ENCODE measurements at regions not wholly inside any gene's neighbourhood (a gene's known extent, or its start where the extent isn't known, plus 50 kb on each side); places are given as distances from the start of the nearest gene placed in this dataset.
A peak's percentile ranks its signal among the peaks of the same experiment; 100 is the strongest.

DNA sequence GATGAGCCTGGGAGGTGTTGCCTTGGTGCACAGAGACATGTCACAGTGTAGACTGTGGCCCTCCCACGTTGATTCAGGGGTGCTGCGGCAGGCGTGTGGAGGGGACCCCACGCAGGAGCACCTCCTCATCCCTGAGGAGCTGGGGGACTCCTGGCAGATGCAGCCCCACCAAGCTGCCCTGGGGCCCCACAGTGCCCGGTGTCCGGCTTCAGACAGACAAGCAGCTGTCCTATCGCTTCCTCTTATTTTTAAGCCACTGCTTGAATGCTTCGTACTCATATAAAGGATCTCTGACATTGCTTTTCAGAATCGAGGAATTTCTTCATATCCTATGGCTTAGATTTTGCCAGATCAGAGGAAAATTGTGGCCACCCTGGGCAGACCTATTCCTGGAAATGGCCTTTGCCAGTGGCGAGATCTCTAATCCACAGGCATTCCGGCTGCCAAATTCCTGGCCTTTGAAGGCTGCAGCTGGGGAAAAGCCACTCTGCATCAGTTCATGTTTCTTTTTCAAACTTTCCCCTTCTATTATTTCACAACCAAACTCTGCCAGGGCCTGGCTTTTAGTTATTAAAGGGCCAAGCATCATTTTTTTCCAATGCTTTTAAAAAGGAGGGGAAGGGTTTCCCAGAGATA, 337.0 kb downstream of the THBS2 start:
- H2BK120ac ChIP-seq (ENCODE audit: low read depth, low read length): no peak overlapping the region
- no peaks in the 10 kb centered on the region for H3K36me3 ChIP-seq (ENCODE audit: control insufficient read depth, insufficient read depth, low read length)
- TF ChIP-seq CEBPB (IDR thresholded peaks at IDR 0.05; ENCODE audit: low read depth, low read length): no peak
- no peak for TF ChIP-seq FOS (IDR thresholded peaks at IDR 0.05; ENCODE audit: low read depth, low read length)
- no peak for TF ChIP-seq MAZ (IDR thresholded peaks at IDR 0.05; ENCODE audit: borderline replicate concordance, low read depth, low read length)
- TF ChIP-seq RCOR1 (IDR thresholded peaks at IDR 0.05; ENCODE audit: insufficient replicate concordance, low read length): no peak
- TF ChIP-seq MXI1 (IDR thresholded peaks at IDR 0.05; ENCODE audit: borderline replicate concordance, low read depth, low read length): no peak
- no peak for TF ChIP-seq CHD1 (IDR thresholded peaks at IDR 0.05; ENCODE audit: low read depth, low read length)
- no peak for TF ChIP-seq BHLHE40 (IDR thresholded peaks at IDR 0.05; ENCODE audit: low read depth, low read length)
- TF ChIP-seq, protein P1, sequence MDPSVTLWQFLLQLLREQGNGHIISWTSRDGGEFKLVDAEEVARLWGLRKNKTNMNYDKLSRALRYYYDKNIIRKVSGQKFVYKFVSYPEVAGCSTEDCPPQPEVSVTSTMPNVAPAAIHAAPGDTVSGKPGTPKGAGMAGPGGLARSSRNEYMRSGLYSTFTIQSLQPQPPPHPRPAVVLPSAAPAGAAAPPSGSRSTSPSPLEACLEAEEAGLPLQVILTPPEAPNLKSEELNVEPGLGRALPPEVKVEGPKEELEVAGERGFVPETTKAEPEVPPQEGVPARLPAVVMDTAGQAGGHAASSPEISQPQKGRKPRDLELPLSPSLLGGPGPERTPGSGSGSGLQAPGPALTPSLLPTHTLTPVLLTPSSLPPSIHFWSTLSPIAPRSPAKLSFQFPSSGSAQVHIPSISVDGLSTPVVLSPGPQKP (IDR thresholded peaks at IDR 0.05; ENCODE audit: borderline replicate concordance, low read depth, low read length): no peak
- no peak for TF ChIP-seq SMC3 (IDR thresholded peaks at IDR 0.05; ENCODE audit: low read depth, low read length)
- TF ChIP-seq RFX5 (IDR thresholded peaks at IDR 0.05; ENCODE audit: low read depth, low read length): no peak
- TF ChIP-seq, protein P2, sequence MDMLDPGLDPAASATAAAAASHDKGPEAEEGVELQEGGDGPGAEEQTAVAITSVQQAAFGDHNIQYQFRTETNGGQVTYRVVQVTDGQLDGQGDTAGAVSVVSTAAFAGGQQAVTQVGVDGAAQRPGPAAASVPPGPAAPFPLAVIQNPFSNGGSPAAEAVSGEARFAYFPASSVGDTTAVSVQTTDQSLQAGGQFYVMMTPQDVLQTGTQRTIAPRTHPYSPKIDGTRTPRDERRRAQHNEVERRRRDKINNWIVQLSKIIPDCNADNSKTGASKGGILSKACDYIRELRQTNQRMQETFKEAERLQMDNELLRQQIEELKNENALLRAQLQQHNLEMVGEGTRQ (IDR thresholded peaks at IDR 0.05; ENCODE audit: low read depth, low read length): no peak
- no peak for TF ChIP-seq MAFK (IDR thresholded peaks at IDR 0.05; ENCODE audit: low read depth, low read length)
- no peak for TF ChIP-seq POLR2A (IDR thresholded peaks at IDR 0.05; ENCODE audit: low read depth, low read length)
- no peak overlapping the region for H2AFZ ChIP-seq (replicated peaks; ENCODE audit: low read length, poor library complexity)
- no peaks in the 10 kb centered on the region for H3K79me1 ChIP-seq (ENCODE audit: low read depth in 1 of 2, low read length in 2 of 2)
- H4K20me1 ChIP-seq (ENCODE audit: insufficient read depth, low read length): no peaks in the 10 kb centered on the region
- intact Hi-C loops (cut with micrococcal nuclease): no loop called here
- peak; percentile 84 for ATAC-seq (ENCODE audit: low read depth)
- no peak overlapping the region for H4K8ac ChIP-seq (ENCODE audit: low read depth in 2 of 2, low read length in 2 of 2)
- no peaks in the 10 kb centered on the region for H3K9me3 ChIP-seq (ENCODE audit: control insufficient read depth, insufficient read depth, low read length)
- dilution Hi-C loops (cut with HindIII; ENCODE audit: low sequenced_read_pairs, unreplicated experiment): no loop called here
- no peaks in the 10 kb centered on the region for H3K27me3 ChIP-seq (ENCODE audit: control insufficient read depth, insufficient read depth, low read length)
- no peak overlapping the region for H3K14ac ChIP-seq (replicated peaks; ENCODE audit: low read depth, low read length)
- H2AK5ac ChIP-seq (ENCODE audit: low read depth, low read length): no peak overlapping the region
- no peak overlapping the region for H3K9ac ChIP-seq (ENCODE audit: low read depth, low read length)
- no peak overlapping the region for H3K4me3 ChIP-seq (ENCODE audit: insufficient read depth, low read depth, low read length)
- H2AK9ac ChIP-seq (replicated peaks; ENCODE audit: low read depth, low read length, poor library complexity): no peak overlapping the region
- H3K27ac ChIP-seq (ENCODE audit: insufficient read depth, low read length): peak overlapping the region; percentile 14; the same call in 1 of the 2 replicates
- no peak overlapping the region; the same call in 1 of the 2 replicates for H3K4me2 ChIP-seq (ENCODE audit: low read depth, low read length)
- H2BK20ac ChIP-seq (ENCODE audit: low read depth, low read length): no peak overlapping the region
- WGBS, 2 experiments (ENCODE audit: extremely low coverage in 2 of 2, insufficient read length in 1 of 2): 19% methylated on average over 6 of the region's 11 CpGs; no CpG with 5 or more reads in 1 of the 2 experiments
- no peak overlapping the region for H3K4ac ChIP-seq (ENCODE audit: low read depth, low read length)
- no TSS peak for BruUV-seq (replicated peaks)
- H3K9me1 ChIP-seq (ENCODE audit: insufficient read depth, low read length): no peaks in the 10 kb centered on the region
- no peak overlapping the region for H2BK5ac ChIP-seq (ENCODE audit: low read depth, low read length, poor library complexity, severe bottlenecking)
- POLR2A ChIA-PET (ENCODE audit: unreplicated experiment): interaction anchor here (0.6 kb wide), 1 partner anchor 521 kb away, joined by 3 read pairs; no protein-coding TSS in a partner anchor
- CTCF ChIA-PET: interaction anchor here (0.9 kb wide), 1 partner anchor 10 kb away, joined by 5 read pairs; no protein-coding TSS in a partner anchor
- DNase-seq: no peak
- no peak overlapping the region for H4K91ac ChIP-seq (ENCODE audit: insufficient read depth, low read depth, low read length)
- H3K56ac ChIP-seq (ENCODE audit: extremely low read depth, insufficient read depth, low read length): no peak overlapping the region
- peaks cover 3% of the 10 kb centered on the region; the same call in 1 of the 2 replicates for H3K4me1 ChIP-seq (ENCODE audit: control insufficient read depth, insufficient read depth, low read length)
- H4K5ac ChIP-seq (ENCODE audit: low read depth, low read length): no peak overlapping the region
- H2BK15ac ChIP-seq (ENCODE audit: low read depth, low read length): no peak overlapping the region
- H3K23ac ChIP-seq (ENCODE audit: low read depth, low read length): no peak overlapping the region
- in situ Hi-C loops (cut with MboI; ENCODE audit: low sequenced_read_pairs): no loop called here
- no peak overlapping the region; the same call in 1 of the 2 replicates for H3K18ac ChIP-seq (ENCODE audit: low read depth, low read length)
